DND-41 (cell line): ENCODE measurements at regions not wholly inside any gene's neighbourhood (a gene's known extent, or its start where the extent isn't known, plus 50 kb on each side); places are given as distances from the start of the nearest gene placed in this dataset.

Experiments used
- ATAC-seq: fragments of 200-7000 bp; cut with Tn5 transposase; 3 replicates; pipeline ENCODE4 v1.9.1; 2021; ENCODE audit warnings: low read depth; ENCODE audit not compliant: insufficient read depth
- DNase-seq: peaks from one replicate; pipeline ENCODE4 v3.0.0-alpha.2; 2020
- H2AFZ ChIP-seq: 2 replicates; pipeline ENCODE4 v1.6.0; 2012; ENCODE audit warnings: low read depth, low read length
- H3K27ac ChIP-seq: 2 replicates; pipeline ENCODE4 v1.5.1; 2012; ENCODE audit warnings: low read length, inconsistent platforms
- H3K27me3 ChIP-seq: fragments of 200-600 bp; sonication (generic); 2 replicates; pipeline ENCODE4 v1.6.0; 2012; ENCODE audit warnings: low read length, mild to moderate bottlenecking, inconsistent platforms; ENCODE audit not compliant: insufficient read depth, poor library complexity
- H3K36me3 ChIP-seq: 2 replicates; pipeline ENCODE4 v1.5.1; 2012; ENCODE audit warnings: low read length, inconsistent platforms; ENCODE audit not compliant: insufficient read depth
- H3K4me1 ChIP-seq: 2 replicates; pipeline ENCODE4 v1.5.1; 2012; ENCODE audit warnings: mild to moderate bottlenecking, low read length; ENCODE audit not compliant: insufficient read depth
- H3K4me2 ChIP-seq: 2 replicates; pipeline ENCODE4 v1.6.0; 2012; ENCODE audit warnings: mild to moderate bottlenecking, moderate library complexity, low read length, inconsistent platforms; ENCODE audit not compliant: insufficient read depth
- H3K4me3 ChIP-seq, 2 experiments: fragments of 200-600 bp in 1 of 2; shearing (Covaris generic) in 1 of 2; 2 replicates each; pipeline ENCODE4 v1.5.1; 2012 to 2016; ENCODE audit warnings: inconsistent platforms in 2 of 2, low read length in 2 of 2, mild to moderate bottlenecking in 2 of 2, low read depth in 1 of 2, moderate library complexity in 1 of 2
- H3K79me2 ChIP-seq: 2 replicates; pipeline ENCODE4 v1.6.0; 2012; ENCODE audit warnings: low read length, inconsistent platforms; ENCODE audit not compliant: insufficient read depth
- H3K9ac ChIP-seq: 2 replicates; pipeline ENCODE4 v1.6.0; 2012; ENCODE audit warnings: low read depth, mild to moderate bottlenecking, inconsistent platforms, low read length, moderate library complexity
- H3K9me3 ChIP-seq: 2 replicates; pipeline ENCODE4 v1.5.1; 2012; ENCODE audit warnings: low read length, moderate library complexity, mild to moderate bottlenecking, inconsistent platforms; ENCODE audit not compliant: insufficient read depth, severe bottlenecking
- H4K20me1 ChIP-seq: 2 replicates; pipeline ENCODE4 v1.6.0; 2012; ENCODE audit warnings: low read length; ENCODE audit not compliant: insufficient read depth
- CTCF ChIP-seq: IDR thresholded peaks from 2 replicates; pipeline ENCODE4 v1.5.1; 2012; ENCODE audit warnings: borderline replicate concordance, low read length, moderate library complexity, mild to moderate bottlenecking; ENCODE audit not compliant: poor library complexity, severe bottlenecking; ENCODE audit errors: extremely low read depth
- EZH2 ChIP-seq: IDR thresholded peaks from 3 replicates; pipeline ENCODE4 v1.6.1; 2012; ENCODE audit warnings: borderline replicate concordance, low read depth, mild to moderate bottlenecking, moderate library complexity, low read length, inconsistent platforms; ENCODE audit not compliant: severe bottlenecking

GRCh38 chr14:34361504-34362011 lies 100.5 kb downstream of the SPTSSA start:
- Histone ChIP-seq H3K9me3 (no peaks in the 10 kb centered on the region), H3K4me1 (no peaks in the 10 kb centered on the region), H3K27ac (no peak overlapping the region), H3K79me2 (no peaks in the 10 kb centered on the region), H3K27me3 (peaks cover 13% of the 10 kb centered on the region), H3K4me2 (no peak overlapping the region), H3K4me3 (no peak overlapping the region), H3K36me3 (no peaks in the 10 kb centered on the region), H2AFZ (no peak overlapping the region), H3K9ac (no peak overlapping the region), H4K20me1 (no peaks in the 10 kb centered on the region)
- no peak for DNase-seq
- TF ChIP-seq CTCF (no peak), EZH2 (no peak)
- no peak; the same call in 2 of the 3 replicates for ATAC-seq

GRCh38 chr14:34359420-34360117 lies 102.5 kb downstream of the SPTSSA start:
- H3K36me3 ChIP-seq: no peaks in the 10 kb centered on the region
- no peaks in the 10 kb centered on the region for H3K9me3 ChIP-seq
- no peak overlapping the region for H3K4me2 ChIP-seq
- H3K4me3 ChIP-seq: no peak overlapping the region
- no peak overlapping the region for H3K27ac ChIP-seq
- TF ChIP-seq CTCF (no peak), EZH2 (no peak)
- H2AFZ ChIP-seq: peak overlapping the region; percentile 20; the same call in 1 of the 2 replicates
- DNase-seq (peak; percentile 29), ATAC-seq (peak; percentile 87)
- H3K9ac ChIP-seq: no peak overlapping the region
- peaks cover 6% of the 10 kb centered on the region for H3K27me3 ChIP-seq
- no peaks in the 10 kb centered on the region for H3K79me2 ChIP-seq
- no peaks in the 10 kb centered on the region for H3K4me1 ChIP-seq
- no peaks in the 10 kb centered on the region for H4K20me1 ChIP-seq

GRCh38 chr14:34356264-34356654 lies 105.8 kb downstream of the SPTSSA start:
- H4K20me1 ChIP-seq: no peaks in the 10 kb centered on the region
- no peak overlapping the region for H3K9ac ChIP-seq
- TF ChIP-seq CTCF (no peak), EZH2 (no peak)
- ATAC-seq (no peak), DNase-seq (no peak)
- no peak overlapping the region for H3K4me3 ChIP-seq
- no peaks in the 10 kb centered on the region for H3K79me2 ChIP-seq
- H3K36me3 ChIP-seq: no peaks in the 10 kb centered on the region
- H3K4me2 ChIP-seq: no peak overlapping the region
- no peaks in the 10 kb centered on the region for H3K27me3 ChIP-seq
- no peak overlapping the region for H2AFZ ChIP-seq
- no peaks in the 10 kb centered on the region for H3K4me1 ChIP-seq
- no peaks in the 10 kb centered on the region for H3K9me3 ChIP-seq
- H3K27ac ChIP-seq: no peak overlapping the region
